HepG2 (cell line): ENCODE measurements at regions not wholly inside any gene's neighbourhood (a gene's known extent, or its start where the extent isn't known, plus 50 kb on each side); places are given as distances from the start of the nearest gene placed in this dataset.

Experiments used
- BRD4 ChIP-seq: sonication (generic); formaldehyde crosslinking; IDR thresholded peaks from 2 replicates; pipeline ENCODE4 v1.4.0; 2020; ENCODE audit warnings: missing genetic modification reagents
- BRF2 ChIP-seq: sonication (generic); formaldehyde crosslinking; IDR thresholded peaks from 2 replicates; pipeline ENCODE4 v1.8.1; 2022; ENCODE audit warnings: mild to moderate bottlenecking, missing genetic modification reagents
- GPN1 ChIP-seq: sonication (generic); formaldehyde crosslinking; IDR thresholded peaks from 2 replicates; pipeline ENCODE4 v1.5.1; 2020; ENCODE audit warnings: missing genetic modification reagents, borderline replicate concordance
- HBP1 ChIP-seq: IDR thresholded peaks from 2 replicates; pipeline ENCODE4 v1.6.1; 2016; ENCODE audit warnings: low read depth, control low read depth
- HCFC1 ChIP-seq: fragments of 150-350 bp; IDR thresholded peaks from 2 replicates; pipeline ENCODE4 v1.6.1; 2014; ENCODE audit warnings: low read depth, low read length
- HNRNPH1 ChIP-seq: fragments of 200-400 bp; formaldehyde crosslinking; optimal IDR thresholded peaks from 2 replicates; pipeline ENCODE3; 2017; ENCODE audit warnings: mild to moderate bottlenecking, low read depth, low read length
- HNRNPL ChIP-seq: fragments of 200-400 bp; formaldehyde crosslinking; IDR thresholded peaks from 2 replicates; pipeline ENCODE4 v1.6.1; 2017; ENCODE audit warnings: mild to moderate bottlenecking, low read depth, low read length
- IKZF5 ChIP-seq: IDR thresholded peaks from 2 replicates; pipeline ENCODE4 v1.6.1; 2018; ENCODE audit warnings: missing genetic modification reagents, mild to moderate bottlenecking, missing compliant biosample characterization
- JUND ChIP-seq: sonication (generic); formaldehyde crosslinking; IDR thresholded peaks from 2 replicates; pipeline ENCODE4 v1.8.0; 2022; ENCODE audit warnings: mild to moderate bottlenecking, missing genetic modification reagents
- MATR3 ChIP-seq: sonication (generic); formaldehyde crosslinking; IDR thresholded peaks from 2 replicates; pipeline ENCODE4 v1.4.0; 2020; ENCODE audit warnings: missing genetic modification reagents
- NFKBIZ ChIP-seq: IDR thresholded peaks from 2 replicates; pipeline ENCODE4 v1.6.1; 2018; ENCODE audit warnings: missing genetic modification reagents, missing compliant biosample characterization
- ONECUT2 ChIP-seq: sonication (generic); formaldehyde crosslinking; IDR thresholded peaks from 2 replicates; pipeline ENCODE4 v1.4.0; 2020; ENCODE audit warnings: missing genetic modification reagents
- RFX1 ChIP-seq: fragments of 450-650 bp; IDR thresholded peaks from 2 replicates; pipeline ENCODE4 v1.6.1; 2017
- SMARCE1 ChIP-seq: fragments of 450-650 bp; IDR thresholded peaks from 2 replicates; pipeline ENCODE4 v1.6.1; 2017; ENCODE audit warnings: borderline replicate concordance
- SMYD3 ChIP-seq: sonication (generic); formaldehyde crosslinking; IDR thresholded peaks from 2 replicates; pipeline ENCODE4 v1.8.1; 2023; ENCODE audit warnings: mild to moderate bottlenecking, missing genetic modification reagents
- SNRNP70 ChIP-seq: fragments of 200-400 bp; formaldehyde crosslinking; IDR thresholded peaks from 2 replicates; pipeline ENCODE4 v1.6.1; 2017; ENCODE audit warnings: mild to moderate bottlenecking, low read depth, low read length, moderate library complexity
- TBL1XR1 ChIP-seq: fragments of 150-350 bp; IDR thresholded peaks from 2 replicates; pipeline ENCODE4 v1.6.1; 2014; ENCODE audit warnings: borderline replicate concordance, low read length; ENCODE audit not compliant: partially characterized antibody
- THAP7 ChIP-seq: sonication (generic); formaldehyde crosslinking; IDR thresholded peaks from 2 replicates; pipeline ENCODE4 v1.8.1; 2023; ENCODE audit warnings: mild to moderate bottlenecking, missing genetic modification reagents
- ZNF12 ChIP-seq: sonication (generic); formaldehyde crosslinking; IDR thresholded peaks from 2 replicates; pipeline ENCODE4 v1.5.0; 2020; ENCODE audit warnings: missing genetic modification reagents
- ZNF224 ChIP-seq: sonication (generic); formaldehyde crosslinking; IDR thresholded peaks from 2 replicates; pipeline ENCODE4 v1.5.0; 2020; ENCODE audit warnings: mild to moderate bottlenecking, missing genetic modification reagents
- ZNF230 ChIP-seq: sonication (generic); formaldehyde crosslinking; IDR thresholded peaks from 2 replicates; pipeline ENCODE4 v1.4.0; 2020; ENCODE audit warnings: mild to moderate bottlenecking, missing genetic modification reagents
- ZNF362 ChIP-seq: sonication (generic); formaldehyde crosslinking; IDR thresholded peaks from 2 replicates; pipeline ENCODE4 v1.4.0; 2020; ENCODE audit warnings: missing genetic modification reagents, mild to moderate bottlenecking, borderline replicate concordance
- ZNF549 ChIP-seq: sonication (generic); formaldehyde crosslinking; IDR thresholded peaks from 2 replicates; pipeline ENCODE4 v1.5.0; 2020; ENCODE audit warnings: missing genetic modification reagents
- ZNF704 ChIP-seq: sonication (generic); formaldehyde crosslinking; IDR thresholded peaks from 2 replicates; pipeline ENCODE4 v1.8.1; 2023; ENCODE audit warnings: mild to moderate bottlenecking, inconsistent platforms, moderate library complexity, missing genetic modification reagents, borderline replicate concordance
- ZNF761 ChIP-seq: sonication (generic); formaldehyde crosslinking; conservative IDR thresholded peaks from 2 replicates; pipeline ENCODE4 v1.4.0; 2020; ENCODE audit warnings: mild to moderate bottlenecking, missing genetic modification reagents
- ZNF850 ChIP-seq: sonication (generic); formaldehyde crosslinking; conservative IDR thresholded peaks from 2 replicates; pipeline ENCODE4 v1.9.0; 2021; ENCODE audit warnings: mild to moderate bottlenecking, missing genetic modification reagents

GRCh38 chr18:39344487-39344886 lies 1778.9 kb upstream of the CELF4 start (continued):
- TF ChIP-seq THAP7 (no peak), SMARCE1 (no peak), HCFC1 (no peak), IKZF5 (CRISPR knock-in tag) (no peak), ONECUT2 (no peak), NFKBIZ (CRISPR knock-in tag) (no peak), ZNF761 (CRISPR knock-in tag) (no peak), RFX1 (no peak), ZNF12 (CRISPR knock-in tag) (no peak), ZNF850 (CRISPR knock-in tag) (no peak), GPN1 (CRISPR knock-in tag) (no peak), HNRNPH1 (no peak), JUND (CRISPR knock-in tag) (no peak), ZNF362 (CRISPR knock-in tag) (no peak; the same call in 1 of the 2 replicates), HNRNPL (no peak), TBL1XR1 (no peak), BRD4 (CRISPR knock-in tag) (no peak), SMYD3 (0 out of 2 replicates have a peak, but pooled peaks have one; percentile 61), ZNF224 (CRISPR knock-in tag) (no peak), ZNF549 (CRISPR knock-in tag) (no peak), SNRNP70 (no peak), BRF2 (no peak), HBP1 (CRISPR knock-in tag) (no peak), MATR3 (CRISPR knock-in tag) (no peak), ZNF230 (CRISPR knock-in tag) (no peak), ZNF704 (CRISPR knock-in tag) (no peak)
